Activated CD4-positive, alpha-beta T cell treated with anti-CD3 and anti-CD28 coated beads, Interleukin-10, Interleukin-2, amounts not matched to agents 100 ng/mL and 50 ng/mL, durations not matched to agents 16 hours and 8 hours (primary cell): ENCODE measurements at regions not wholly inside any gene's neighbourhood (a gene's known extent, or its start where the extent isn't known, plus 50 kb on each side); places are given as distances from the start of the nearest gene placed in this dataset.
"Not testable (repeated sequence)": the region's sequence is repeated elsewhere in the genome, so short reads cannot be mapped to it uniquely, and the experiment has no call there.

Experiments
- DNase-seq: peaks from one replicate; pipeline ENCODE4 v3.0.0-alpha.2; 2020

DNA sequence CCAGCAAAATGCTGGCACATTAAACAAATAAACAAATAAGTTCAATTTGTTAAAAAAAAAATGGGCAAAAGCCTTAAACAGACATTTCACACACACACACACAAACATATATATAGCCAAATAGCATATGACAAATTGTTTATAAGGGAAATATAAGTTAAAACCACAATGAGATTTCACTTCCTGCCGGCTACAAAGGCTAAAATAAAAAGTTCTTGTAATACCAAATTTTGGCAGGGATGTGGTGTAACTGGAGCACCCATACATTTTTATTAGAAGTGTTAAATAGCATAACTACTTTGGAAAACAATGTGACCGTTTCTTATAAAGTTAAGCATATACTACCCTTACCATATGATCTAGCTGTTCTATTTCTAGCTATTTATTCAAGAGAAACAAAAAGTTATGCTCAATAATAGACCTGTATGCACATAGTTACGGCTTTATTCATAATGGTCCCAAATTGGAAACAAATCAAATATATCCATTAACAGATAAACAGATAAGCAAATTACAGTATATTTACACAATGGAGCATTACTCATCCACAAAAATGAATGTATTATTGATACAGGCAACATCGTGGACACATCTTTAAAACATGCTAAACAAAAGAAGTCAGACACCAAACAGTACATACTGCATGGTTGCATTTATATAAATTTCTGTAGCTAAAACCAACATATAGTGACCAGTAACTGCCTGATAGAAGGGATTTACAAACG, 93.9 kb downstream of the EOMES start:
- peak; percentile 42 for DNase-seq

DNA sequence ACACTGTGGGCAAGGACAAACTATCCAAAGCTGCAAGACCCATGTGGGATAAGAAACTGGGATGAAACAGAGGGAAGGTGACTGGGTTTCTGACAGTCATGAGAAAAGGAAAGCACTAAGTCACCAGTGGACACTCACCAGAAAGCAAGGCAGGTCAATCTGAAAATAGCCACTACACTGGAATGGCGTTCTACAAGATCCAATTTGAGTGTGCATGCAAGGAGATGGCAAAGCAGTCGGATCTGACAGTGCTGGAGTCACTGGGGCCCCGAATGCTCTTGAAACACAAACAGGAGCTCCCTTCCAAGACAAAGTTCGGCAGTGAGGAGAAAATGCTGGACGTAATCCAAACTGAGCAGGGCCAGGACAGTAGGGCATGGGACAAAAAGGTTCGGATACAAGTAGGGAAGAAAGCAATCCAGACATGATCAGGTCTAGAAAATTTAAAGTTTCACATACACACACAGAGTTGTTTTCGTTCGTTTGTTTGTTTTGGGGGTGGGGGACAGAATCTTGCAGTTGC, 95.5 kb downstream of the EOMES start:
- no peak for DNase-seq

DNA sequence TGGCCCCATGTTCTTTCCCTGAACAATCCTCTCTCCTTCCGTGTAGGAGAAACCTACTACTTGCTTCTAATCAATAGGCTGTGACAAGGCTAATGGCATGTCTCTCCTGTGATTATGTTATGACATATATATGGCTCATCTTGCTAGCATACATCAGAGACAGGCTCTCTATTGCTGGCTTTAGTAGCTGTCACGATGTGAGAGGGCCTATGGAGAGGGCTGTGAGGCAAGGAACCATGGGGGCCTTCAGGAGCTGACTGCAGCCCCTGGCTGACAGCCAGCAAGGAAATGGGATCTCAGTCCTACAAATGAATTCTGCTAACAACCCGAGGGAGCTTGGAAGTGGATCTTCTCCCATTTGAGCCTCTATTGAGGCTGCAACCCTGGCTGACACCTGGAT, 96.3 kb downstream of the EOMES start:
- DNase-seq = no peak

DNA sequence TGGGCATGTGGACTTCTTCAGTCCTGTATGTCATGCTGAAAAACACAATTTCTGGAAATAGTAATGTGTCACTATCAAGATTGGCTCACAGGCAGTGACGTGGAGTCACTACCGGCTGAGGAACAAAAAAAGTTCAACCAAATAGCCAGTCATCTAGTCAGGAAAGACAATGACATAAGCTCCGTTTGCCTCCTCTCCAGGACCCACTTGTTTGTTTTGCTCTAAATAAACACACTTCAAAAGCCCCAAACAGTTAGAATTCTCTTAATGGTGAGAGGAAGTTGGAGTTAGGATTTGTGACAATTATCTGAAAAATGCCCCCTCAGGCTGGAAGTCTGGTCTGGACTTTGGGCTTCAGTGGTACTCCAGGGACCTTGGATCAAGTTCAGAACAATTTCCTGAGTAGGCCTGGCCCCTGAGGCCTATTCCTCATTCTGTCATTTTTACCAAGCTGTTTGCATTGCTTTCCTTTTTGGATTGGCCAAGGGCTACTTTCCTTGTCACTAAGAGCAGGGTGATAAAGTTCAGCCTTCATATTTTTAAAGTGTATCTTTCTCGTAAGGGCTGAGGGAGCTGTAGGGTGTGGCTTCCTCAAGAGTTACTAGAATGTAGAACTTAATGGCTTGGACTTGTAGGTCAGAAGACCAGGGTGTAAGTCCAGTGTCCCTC, 98.9 kb downstream of the EOMES start:
- DNase-seq = no peak

GRCh38 chr3:27617552-27617951, 104.6 kb downstream of the EOMES start:
- DNase-seq = no peak

DNA sequence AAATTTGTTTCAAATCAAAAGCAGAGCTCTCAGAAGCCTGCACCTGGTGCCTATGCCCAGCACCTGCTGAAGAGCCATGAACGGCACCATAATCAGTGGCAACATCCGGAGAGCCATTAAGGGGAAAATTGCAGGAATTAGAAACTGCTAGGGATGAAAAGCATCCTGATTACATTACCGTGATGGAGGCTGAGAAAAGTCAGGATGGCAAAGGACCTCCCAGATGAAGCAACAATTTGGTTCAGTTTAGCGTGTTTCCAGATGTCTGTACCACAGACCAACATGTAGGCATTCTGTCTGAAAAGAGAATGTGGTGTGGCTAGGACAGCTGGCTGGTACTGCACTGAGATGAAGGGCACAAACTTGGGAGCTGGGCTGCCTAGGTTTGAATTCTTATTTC, 106.1 kb downstream of the EOMES start:
- DNase-seq = no peak

DNA sequence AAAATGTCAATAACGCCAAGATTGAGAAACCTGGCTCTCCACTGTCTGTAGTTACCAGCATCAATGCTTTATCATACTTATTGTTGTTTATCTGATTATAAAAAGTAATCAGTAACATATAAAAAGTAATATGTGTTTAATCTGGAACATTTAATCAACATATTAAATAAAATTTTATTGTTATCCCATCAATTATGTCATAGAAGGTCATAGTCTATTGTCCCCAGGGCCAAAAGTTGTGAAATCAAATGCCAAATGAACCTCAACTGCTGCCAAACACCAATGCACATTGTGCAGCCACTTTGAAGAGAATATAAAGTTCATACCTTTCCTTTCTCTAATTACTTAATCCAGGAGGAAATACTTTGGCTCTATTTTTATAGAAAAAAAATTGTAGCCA, 106.6 kb downstream of the EOMES start:
- no peak for DNase-seq

DNA sequence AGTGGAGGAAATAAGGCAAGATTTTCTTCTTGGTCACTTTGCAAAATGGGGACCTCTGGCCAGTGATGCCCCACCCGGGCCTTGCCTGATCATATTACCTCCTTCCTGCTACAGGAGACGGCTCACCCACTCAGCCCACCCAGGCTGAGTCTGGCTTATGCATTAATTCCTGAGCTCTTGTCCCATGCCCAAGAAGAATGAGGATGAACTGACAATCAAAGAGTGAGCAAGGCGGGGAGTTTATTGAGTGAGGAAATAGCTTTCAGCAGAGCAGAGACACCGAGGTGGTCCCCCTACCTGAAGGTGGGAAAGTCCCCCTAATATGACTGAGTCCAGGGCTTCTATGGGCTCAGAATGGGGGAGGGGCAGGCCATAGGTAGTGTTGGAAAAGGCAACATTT, 107.5 kb downstream of the EOMES start:
- DNase-seq = no peak

- no peak for DNase-seq
Measured at GRCh38 chr3:27613846-27614500, 108.2 kb downstream of the EOMES start.

GRCh38 chr3:27610800-27611525, 111.2 kb downstream of the EOMES start:
- no peak for DNase-seq

DNA sequence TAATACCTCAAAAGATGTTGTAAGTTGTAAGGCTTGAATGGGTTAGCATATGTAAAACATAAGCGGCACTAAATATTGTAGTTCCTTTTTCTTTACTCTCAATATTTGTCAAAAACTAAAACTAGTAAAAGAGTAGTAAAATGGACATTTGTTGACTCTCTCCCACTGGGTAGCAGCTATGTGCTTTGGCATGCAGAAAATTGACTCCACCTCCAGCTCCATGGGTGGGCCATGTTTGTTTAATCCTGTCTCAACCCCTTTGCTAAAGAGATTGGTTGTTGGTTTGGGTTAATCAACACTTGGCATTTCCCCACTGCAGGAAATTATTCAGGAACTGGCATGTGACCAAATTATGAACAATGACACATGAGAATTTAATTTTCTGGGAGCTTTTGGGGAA, 114.8 kb downstream of the EOMES start:
- DNase-seq = no peak

- DNase-seq = no peak
Measured at GRCh38 chr3:27606537-27606936, 115.6 kb downstream of the EOMES start.

- DNase-seq = not testable (repeated sequence)
Measured at GRCh38 chr3:27601311-27601710, 117.1 kb upstream of the SLC4A7 start.

DNA sequence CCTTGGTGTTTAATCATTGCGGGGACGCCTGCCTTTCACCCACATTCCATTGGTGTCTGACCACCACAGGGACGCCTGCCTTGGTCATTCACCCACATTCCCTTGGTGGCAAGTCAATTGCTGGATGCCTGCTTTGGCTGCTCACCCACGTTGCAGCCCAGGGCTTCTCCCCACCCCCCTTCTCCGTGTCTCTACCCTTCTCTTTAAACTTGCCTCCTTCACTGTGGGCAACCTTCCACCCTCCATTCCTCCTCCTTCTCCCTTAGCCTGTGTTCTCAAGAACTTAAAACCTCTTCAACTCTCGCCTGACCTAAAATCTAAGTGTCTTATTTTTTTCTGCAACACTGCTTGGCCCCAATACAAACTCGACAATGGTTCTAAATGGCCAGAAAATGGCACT, 115.6 kb upstream of the SLC4A7 start:
- DNase-seq = not testable (repeated sequence)

GRCh38 chr3:27596921-27597320, 112.7 kb upstream of the SLC4A7 start:
- DNase-seq = no peak

DNA sequence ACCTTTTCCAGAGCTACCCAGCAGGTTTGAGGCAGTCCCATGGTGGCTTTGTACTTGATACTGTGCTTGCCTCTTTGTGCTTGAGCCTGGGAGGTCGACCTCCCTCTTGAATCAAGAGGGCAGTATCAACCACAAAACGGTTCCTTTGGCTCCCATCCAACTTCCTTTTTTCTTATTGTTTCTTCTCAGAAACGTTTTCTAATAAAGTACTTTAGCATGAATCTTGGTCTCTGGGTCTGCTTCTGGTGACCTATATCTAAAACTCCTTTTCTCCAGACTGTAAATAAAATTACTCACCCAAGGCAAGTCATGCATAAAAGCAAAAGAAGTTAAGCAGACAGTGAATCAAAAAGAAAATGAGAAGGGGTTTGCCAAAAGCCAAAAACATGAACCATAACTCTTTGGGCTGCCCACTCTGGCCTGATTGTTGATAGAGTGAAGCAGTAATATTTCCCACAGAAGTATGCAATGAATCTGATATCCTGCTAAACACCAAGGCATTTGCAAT, 112.2 kb upstream of the SLC4A7 start:
- peak; percentile 72 for DNase-seq

- no peak for DNase-seq
Measured at GRCh38 chr3:27594096-27594690, 110.0 kb upstream of the SLC4A7 start.

DNA sequence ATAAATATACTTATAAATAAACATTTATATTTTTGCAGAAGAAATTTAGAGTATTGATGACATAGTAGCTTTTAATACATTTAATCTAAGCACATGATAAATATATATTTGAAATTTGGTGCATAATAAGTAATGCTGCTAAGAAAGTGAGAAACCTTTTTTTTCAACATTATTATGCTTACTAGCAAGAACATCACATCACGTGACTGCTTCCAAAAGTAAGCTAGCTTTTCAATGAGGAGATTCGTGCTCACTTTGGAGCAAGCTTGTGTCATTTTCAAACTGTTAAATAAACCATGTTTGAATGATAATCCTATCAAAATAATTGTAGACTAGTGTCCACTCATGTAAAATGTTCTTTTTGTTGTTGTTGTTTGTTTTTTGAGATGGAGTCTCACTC, 109.0 kb upstream of the SLC4A7 start:
- no peak for DNase-seq

DNA sequence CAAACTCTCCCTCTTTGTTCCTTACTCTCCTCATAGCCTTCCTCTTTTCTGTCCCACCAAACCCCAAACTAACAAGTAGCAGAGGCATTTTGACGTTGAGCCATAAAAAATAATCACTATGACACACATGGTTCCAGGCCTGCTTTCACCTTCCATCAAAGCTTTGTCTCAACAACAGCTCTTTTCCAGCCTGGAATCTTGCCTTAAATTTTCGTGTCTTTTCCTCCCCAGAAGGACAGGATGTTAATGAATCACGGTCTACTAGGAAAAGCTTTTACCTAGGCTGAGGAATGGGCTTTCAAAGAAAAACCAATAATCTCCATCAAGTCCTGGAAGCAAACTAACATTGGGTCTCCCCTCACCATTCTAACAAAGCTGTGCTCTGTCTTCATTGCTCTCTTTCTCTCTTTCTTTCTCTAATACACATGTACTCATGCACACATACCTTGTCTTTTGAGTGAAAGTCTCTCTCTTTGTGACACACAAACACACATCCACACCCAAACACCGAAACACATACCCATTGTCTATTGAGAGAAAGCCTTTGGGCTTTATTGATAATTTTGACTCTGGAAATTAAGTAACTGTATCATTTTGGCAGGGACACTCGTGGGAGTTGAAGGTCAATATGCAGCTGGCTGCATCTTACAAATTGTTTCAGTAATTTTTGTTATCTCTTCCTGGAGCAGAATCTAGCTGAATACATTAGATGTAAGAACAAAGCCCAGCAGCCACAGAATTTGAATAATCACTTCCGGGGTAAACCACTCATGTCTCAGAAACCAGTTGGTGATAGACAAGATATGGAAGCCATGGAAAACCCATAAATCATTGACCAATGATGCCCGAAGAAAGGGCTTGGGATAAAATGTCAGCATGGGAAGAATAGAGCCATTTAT, 107.4 kb upstream of the SLC4A7 start:
- peak; percentile 63 for DNase-seq

DNA sequence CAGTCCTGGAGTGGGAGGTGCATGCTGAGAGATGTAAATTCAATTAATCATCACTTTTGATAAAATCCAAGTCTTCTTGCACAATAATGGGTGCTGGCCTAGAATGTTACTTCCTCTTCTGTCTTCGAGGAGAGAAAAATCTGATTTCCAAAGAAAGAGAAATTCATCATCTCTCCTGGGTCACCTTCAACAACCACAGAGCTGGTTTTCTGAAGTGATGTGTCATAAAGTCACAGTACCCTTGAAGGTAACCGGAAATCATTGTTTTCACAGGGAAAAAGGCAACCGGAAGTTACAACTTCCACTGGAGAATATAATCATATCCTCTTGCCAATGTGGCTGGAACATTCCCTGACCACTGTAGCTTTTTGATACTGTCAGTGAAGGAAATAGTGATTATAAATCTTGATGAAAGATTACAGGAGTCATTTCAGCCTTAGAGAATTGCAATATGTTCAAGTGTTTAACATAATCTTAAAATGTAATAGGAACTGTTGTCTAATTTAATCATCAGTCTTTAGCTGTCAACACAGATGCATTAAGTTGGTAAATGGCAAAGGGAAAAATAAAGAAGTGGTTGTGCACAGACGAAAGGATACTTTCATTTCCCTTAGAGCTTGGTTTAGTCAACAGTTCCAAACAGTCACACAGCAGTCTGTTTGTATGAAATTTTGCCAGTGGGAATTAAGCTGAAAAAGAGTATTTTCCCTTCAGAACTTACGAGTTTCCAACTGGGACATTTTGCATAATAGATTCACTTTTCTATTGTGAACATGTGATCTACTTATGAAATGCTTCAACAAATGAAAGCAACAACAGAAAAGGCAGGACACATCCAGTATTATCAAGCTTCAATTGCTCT, 106.5 kb upstream of the SLC4A7 start:
- peak; percentile 77 for DNase-seq

GRCh38 chr3:27589795-27590194, 105.6 kb upstream of the SLC4A7 start:
- no peak for DNase-seq
